Chondrocyte (in vitro differentiated cells): ENCODE measurements at regions not wholly inside any gene's neighbourhood (a gene's known extent, or its start where the extent isn't known, plus 50 kb on each side); places are given as distances from the start of the nearest gene placed in this dataset.

Experiments
- DNase-seq: peaks from one replicate; pipeline ENCODE4 v3.0.0; 2021; ENCODE audit warnings: mixed read lengths, low spot score
- H3K27ac Mint-ChIP-seq: one replicate; pipeline ENCODE4 v1.8.0; 2021; ENCODE audit warnings: mild to moderate bottlenecking, moderate library complexity, mixed read lengths; ENCODE audit not compliant: unreplicated experiment
- H3K27me3 Mint-ChIP-seq: 2 replicates; pipeline ENCODE4 v1.8.0; 2021; ENCODE audit warnings: low read depth, mixed read lengths
- H3K36me3 Mint-ChIP-seq: 2 replicates; pipeline ENCODE4 v1.8.0; 2021; ENCODE audit warnings: low read depth, mixed read lengths
- H3K4me1 Mint-ChIP-seq: 2 replicates; pipeline ENCODE4 v1.8.0; 2021; ENCODE audit warnings: low read depth, mild to moderate bottlenecking, mixed read lengths
- H3K4me3 Mint-ChIP-seq: one replicate; pipeline ENCODE4 v1.8.0; 2021; ENCODE audit warnings: mild to moderate bottlenecking, moderate library complexity, mixed read lengths; ENCODE audit not compliant: unreplicated experiment
- H3K9me3 Mint-ChIP-seq: 2 replicates; pipeline ENCODE4 v1.8.0; 2021; ENCODE audit warnings: low read depth, mixed read lengths
- CTCF ChIP-seq: fragments of 200-600 bp; sonication (generic); IDR thresholded peaks from 2 replicates; pipeline ENCODE4 v1.5.0; 2021; ENCODE audit warnings: antibody characterized with exemption, mild to moderate bottlenecking, moderate library complexity

GRCh38 chr17:79137789-79138165, 63.2 kb downstream of the ENGASE start:
- Mint-ChIP-seq H3K4me1 (no peaks in the 10 kb centered on the region), H3K4me3 (no peak overlapping the region), H3K9me3 (no peaks in the 10 kb centered on the region), H3K27ac (no peak overlapping the region), H3K27me3 (peaks cover 59% of the 10 kb centered on the region), H3K36me3 (no peaks in the 10 kb centered on the region)
- DNase-seq, result no peak
- no peak for TF ChIP-seq CTCF

GRCh38 chr17:79137015-79137788, 62.6 kb downstream of the ENGASE start:
- Mint-ChIP-seq H3K9me3 (no peaks in the 10 kb centered on the region), H3K27me3 (peaks cover 58% of the 10 kb centered on the region), H3K36me3 (no peaks in the 10 kb centered on the region)

GRCh38 chr17:79136596-79136995, 62.0 kb downstream of the ENGASE start:
- H3K4me3 Mint-ChIP-seq, result no peak overlapping the region
- no peaks in the 10 kb centered on the region for H3K4me1 Mint-ChIP-seq
- H3K36me3 Mint-ChIP-seq, result no peaks in the 10 kb centered on the region
- peaks cover 55% of the 10 kb centered on the region for H3K27me3 Mint-ChIP-seq
- TF ChIP-seq CTCF, result no peak
- no peaks in the 10 kb centered on the region for H3K9me3 Mint-ChIP-seq
- H3K27ac Mint-ChIP-seq, result no peak overlapping the region
- DNase-seq, result no peak

More at GRCh38 chr17:79137015-79137788, 62.6 kb downstream of the ENGASE start:
- no peak for TF ChIP-seq CTCF
- H3K27ac Mint-ChIP-seq, result no peak overlapping the region
- no peak for DNase-seq
- H3K4me3 Mint-ChIP-seq, result no peak overlapping the region
- no peaks in the 10 kb centered on the region for H3K4me1 Mint-ChIP-seq
